Hepatocyte (in vitro differentiated cells): ENCODE measurements at regions not wholly inside any gene's neighbourhood (a gene's known extent, or its start where the extent isn't known, plus 50 kb on each side); places are given as distances from the start of the nearest gene placed in this dataset.

Source experiments
- EZH2 ChIP-seq: fragments of 200-600 bp; sonication (generic); IDR thresholded peaks from 2 replicates; pipeline ENCODE4 v1.6.1; 2016; ENCODE audit warnings: antibody characterized with exemption, mild to moderate bottlenecking, borderline replicate concordance
- EZH2phosphoT487 ChIP-seq: fragments of 200-600 bp; sonication (generic); IDR thresholded peaks from one replicate; pipeline ENCODE4 v1.6.1; 2018; ENCODE audit warnings: antibody characterized with exemption, mild to moderate bottlenecking, low read depth, moderate library complexity; ENCODE audit not compliant: unreplicated experiment, severe bottlenecking
- TF ChIP-seq, protein P1 (sequence below): fragments of 200-600 bp; sonication (generic); IDR thresholded peaks from 2 replicates; pipeline ENCODE4 v1.5.1; 2016; ENCODE audit warnings: antibody characterized with exemption, mild to moderate bottlenecking; ENCODE audit not compliant: poor library complexity

DNA sequence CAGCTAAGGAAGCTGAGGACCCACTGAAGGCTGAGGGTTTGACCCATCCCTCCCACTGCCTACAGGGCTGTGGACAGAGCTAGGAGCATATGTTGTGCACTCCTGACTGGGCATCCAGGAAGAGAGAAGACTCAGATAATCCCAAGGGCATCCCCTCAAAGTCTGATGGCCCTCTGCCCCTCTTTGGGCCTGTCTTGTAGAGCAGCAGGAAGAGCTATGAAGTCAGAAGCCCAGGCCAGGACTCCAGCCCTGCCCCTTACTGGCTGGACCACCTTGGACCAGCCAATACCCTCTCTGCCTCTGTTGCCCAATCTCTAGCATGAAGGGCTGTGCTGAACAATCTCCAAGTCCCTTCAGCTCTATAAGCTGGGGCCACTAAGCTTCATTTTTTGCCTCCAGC is 210.8 kb downstream of the RPLP1 start:
- TF ChIP-seq, protein P1, sequence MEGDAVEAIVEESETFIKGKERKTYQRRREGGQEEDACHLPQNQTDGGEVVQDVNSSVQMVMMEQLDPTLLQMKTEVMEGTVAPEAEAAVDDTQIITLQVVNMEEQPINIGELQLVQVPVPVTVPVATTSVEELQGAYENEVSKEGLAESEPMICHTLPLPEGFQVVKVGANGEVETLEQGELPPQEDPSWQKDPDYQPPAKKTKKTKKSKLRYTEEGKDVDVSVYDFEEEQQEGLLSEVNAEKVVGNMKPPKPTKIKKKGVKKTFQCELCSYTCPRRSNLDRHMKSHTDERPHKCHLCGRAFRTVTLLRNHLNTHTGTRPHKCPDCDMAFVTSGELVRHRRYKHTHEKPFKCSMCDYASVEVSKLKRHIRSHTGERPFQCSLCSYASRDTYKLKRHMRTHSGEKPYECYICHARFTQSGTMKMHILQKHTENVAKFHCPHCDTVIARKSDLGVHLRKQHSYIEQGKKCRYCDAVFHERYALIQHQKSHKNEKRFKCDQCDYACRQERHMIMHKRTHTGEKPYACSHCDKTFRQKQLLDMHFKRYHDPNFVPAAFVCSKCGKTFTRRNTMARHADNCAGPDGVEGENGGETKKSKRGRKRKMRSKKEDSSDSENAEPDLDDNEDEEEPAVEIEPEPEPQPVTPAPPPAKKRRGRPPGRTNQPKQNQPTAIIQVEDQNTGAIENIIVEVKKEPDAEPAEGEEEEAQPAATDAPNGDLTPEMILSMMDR: no peak
- TF ChIP-seq EZH2 (no peak), EZH2phosphoT487 (no peak)
